HG02840 (cell line): ENCODE measurements at regions not wholly inside any gene's neighbourhood (a gene's known extent, or its start where the extent isn't known, plus 50 kb on each side); places are given as distances from the start of the nearest gene placed in this dataset.

Experiments used
- ATAC-seq: cut with Tn5 transposase; IDR thresholded peaks from one replicate; pipeline ENCODE4 v1.9.1; 2021; ENCODE audit warnings: mild to moderate bottlenecking, moderate library complexity, moderate number of reproducible peaks; ENCODE audit not compliant: unreplicated experiment, low FRiP score

GRCh38 chr5:53820802-53821171 is 260.3 kb downstream of the NDUFS4 start:
- peak; percentile 94 for ATAC-seq

- no peak for ATAC-seq
Observed at GRCh38 chr5:53825016-53825415, 264.6 kb downstream of the NDUFS4 start.

GRCh38 chr5:53825926-53826325 is 265.5 kb downstream of the NDUFS4 start:
- ATAC-seq = no peak

- no peak for ATAC-seq
Observed at GRCh38 chr5:53826504-53826903, 266.1 kb downstream of the NDUFS4 start.

- no peak for ATAC-seq
Observed at GRCh38 chr5:53827211-53827651, 266.8 kb downstream of the NDUFS4 start.

GRCh38 chr5:53831496-53831895 is 271.1 kb downstream of the NDUFS4 start:
- ATAC-seq = no peak
